ENCODE measurements at regions not wholly inside any gene's neighbourhood (a gene's known extent, or its start where the extent isn't known, plus 50 kb on each side); places are given as distances from the start of the nearest gene placed in this dataset.

DNA sequence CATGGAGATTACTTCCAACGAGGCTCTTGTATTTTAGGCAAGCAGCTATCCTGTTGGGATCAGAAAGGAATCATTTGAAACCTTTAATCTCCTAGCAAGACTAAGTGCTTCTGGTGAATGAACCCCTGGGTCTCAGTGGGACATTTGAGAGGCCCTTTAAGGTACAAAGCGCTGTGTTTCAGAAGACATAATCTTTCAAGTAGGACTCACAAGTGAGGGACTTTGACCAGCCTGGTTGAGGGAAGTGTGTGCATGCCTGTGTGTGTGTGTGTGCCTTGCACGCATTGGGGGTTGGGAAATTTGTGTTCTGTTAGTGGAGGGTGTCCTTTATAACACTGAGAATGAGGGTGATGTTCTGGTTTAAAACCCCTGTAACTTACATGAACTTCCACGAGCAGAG, 64.4 kb upstream of the KCNG1 start:
- TF ChIP-seq, protein P1, sequence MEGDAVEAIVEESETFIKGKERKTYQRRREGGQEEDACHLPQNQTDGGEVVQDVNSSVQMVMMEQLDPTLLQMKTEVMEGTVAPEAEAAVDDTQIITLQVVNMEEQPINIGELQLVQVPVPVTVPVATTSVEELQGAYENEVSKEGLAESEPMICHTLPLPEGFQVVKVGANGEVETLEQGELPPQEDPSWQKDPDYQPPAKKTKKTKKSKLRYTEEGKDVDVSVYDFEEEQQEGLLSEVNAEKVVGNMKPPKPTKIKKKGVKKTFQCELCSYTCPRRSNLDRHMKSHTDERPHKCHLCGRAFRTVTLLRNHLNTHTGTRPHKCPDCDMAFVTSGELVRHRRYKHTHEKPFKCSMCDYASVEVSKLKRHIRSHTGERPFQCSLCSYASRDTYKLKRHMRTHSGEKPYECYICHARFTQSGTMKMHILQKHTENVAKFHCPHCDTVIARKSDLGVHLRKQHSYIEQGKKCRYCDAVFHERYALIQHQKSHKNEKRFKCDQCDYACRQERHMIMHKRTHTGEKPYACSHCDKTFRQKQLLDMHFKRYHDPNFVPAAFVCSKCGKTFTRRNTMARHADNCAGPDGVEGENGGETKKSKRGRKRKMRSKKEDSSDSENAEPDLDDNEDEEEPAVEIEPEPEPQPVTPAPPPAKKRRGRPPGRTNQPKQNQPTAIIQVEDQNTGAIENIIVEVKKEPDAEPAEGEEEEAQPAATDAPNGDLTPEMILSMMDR (IDR thresholded peaks at IDR 0.05): no peak
- TF ChIP-seq POLR2A (IDR thresholded peaks at IDR 0.05): no peak

All from stomach (tissue), 4 donors.